ENCODE measurements at regions not wholly inside any gene's neighbourhood (a gene's known extent, or its start where the extent isn't known, plus 50 kb on each side); places are given as distances from the start of the nearest gene placed in this dataset.

DNA sequence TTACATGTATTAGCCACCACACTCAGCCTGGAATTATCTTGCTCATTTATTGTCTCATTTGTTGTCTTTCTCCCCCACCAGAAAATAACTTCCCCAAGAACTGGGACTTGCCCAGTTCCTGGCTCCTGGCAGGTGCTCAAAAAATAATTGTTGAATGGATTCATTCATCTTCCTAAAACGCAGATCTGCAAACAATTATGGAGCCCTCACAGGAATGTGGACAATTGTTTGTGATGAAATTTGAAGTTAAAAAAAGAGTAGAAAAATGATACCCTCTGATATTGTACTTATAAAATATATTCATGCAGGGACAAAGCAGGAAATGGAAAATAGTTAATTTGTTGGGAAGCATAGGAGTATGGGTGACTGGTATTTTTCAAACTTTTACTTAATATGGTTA, 60.7 kb upstream of the MAP1LC3B2 start:
- no peak for DNase-seq

DNA sequence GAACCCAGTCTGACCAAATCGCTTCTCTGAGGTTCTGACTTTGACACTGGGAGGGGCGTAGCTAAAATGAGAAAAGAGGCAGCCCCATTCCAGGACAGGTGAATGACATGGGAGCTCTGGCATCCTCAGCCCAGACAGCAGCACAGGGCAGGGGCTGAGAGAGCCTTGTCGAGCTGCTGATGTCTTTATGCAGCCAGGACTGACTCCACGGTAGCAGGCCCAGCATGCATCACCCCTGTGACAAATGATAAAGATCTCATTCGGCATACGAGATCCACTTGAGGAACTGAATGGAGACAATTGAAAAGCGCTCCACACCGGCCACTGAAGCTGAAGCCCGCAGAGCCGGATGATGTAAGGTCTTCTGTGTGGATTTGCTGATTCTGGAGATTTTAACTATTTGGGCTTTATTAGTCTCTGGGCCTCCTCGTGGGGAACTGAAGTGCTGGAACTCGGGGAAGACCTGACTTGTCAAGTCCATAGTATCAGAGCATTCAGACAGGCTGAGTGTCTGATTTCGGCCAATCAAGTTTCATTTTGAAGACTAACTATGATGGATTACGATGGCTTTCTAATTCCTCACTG, 56.9 kb upstream of the MAP1LC3B2 start:
- DNase-seq = no peak

DNA sequence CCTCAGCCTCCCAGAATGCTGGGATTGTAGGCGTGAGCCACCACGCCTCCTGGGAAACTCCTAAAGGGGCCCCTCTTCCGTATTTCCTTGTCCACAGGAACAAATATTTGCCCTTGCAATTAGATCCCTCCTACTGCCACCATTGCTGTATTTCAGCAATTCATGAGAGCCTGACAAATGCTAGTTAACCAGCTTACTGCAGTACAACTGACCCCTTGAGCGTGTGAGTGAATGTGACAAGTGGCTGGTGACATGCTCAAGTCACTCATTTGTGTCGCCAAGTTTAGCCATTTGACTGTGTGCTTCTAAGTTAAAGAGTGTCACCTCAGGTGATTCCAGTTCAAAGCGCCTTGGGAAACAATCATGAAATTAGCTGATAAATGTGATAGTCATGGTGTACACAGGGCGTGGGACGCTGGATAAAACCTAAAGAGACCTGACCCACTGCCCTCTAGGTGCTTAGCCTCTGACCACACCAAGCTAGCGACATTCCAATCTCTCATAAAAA, 56.1 kb upstream of the MAP1LC3B2 start:
- DNase-seq = no peak

DNA sequence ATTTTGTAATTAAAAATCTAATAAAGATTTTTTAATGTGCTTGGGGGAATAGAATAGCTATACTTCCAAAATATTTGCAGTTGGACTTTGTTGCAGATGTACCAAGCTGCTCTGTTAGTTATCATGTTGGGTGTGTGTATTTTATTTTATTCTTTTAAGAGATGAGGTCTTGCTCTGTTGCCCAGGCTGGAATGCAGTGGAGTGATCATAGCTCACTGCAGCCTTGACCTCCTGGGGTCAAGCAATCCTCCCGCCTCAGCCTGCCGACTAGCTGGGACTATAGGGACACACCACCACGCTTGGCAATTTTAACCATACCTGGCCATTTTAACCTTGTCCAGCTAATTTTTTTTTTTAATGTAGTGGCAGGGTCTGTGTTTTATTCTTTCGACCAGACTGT, 54.7 kb upstream of the MAP1LC3B2 start:
- DNase-seq = no peak

DNA sequence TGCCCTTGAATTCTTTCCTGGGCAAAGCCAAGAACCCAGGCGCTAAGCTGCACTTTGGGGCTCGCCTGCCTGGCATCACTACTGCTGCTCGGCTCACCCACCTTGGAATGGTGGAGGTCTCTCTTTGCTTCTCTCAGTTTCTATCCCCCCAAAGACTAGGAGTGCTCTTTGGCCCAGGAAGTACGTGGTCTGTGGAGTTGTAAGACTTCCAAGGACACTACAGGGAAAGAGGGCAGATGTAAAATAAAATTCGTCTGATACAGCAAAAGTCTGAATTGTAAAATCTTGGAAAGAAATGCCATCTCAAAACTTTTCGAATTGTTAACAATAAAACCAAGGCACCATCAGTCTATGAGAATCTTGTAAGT, 52.5 kb upstream of the MAP1LC3B2 start:
- no peak for DNase-seq

DNA sequence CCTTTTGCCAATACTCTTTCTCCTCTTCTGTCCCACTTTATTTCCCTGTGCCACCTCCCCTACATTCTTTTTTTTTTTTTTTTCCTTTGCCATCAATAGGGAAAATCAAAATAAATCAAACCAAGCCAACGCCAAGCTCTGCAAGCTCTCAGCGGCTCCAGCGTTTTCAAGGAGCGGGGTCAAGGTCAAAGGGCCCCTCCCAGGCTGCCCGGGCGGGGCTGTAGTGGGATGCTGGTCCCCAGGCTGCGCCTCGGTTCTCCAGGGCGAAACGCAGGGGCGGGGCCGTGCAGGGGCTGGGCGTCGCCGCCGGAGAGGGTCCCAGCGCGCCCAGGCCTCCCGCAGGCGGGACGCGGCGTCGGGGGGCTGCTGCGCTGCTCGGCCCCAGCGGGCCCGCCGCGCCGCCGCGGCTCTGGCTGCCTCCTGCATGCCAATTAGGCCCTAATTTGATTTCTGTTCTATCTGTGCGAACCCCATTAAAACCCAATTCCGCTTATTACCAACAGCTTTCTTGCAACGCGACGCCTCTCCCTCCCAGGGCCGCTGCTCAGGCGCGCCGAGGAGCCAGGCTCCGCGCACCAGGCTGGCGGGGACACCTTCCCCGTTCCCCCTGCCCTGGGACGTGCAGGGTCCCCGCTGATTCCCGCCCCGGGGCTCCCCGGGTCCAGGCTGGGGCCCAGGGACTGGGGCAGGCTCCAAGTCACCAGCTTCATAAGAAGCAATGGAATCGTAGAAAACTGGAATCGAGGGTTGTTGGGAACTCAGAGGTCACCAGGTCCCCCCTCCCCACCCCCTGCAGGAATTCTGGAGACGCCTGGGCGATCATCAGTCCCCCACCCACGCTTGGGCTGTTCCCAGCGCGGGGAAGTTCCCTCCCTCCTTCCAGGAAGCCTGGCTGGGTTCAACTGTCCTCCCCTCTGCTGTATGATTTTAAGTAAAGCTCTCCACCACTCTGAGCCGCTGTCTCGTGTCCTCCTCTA, 50.7 kb upstream of the MAP1LC3B2 start:
- no peak for DNase-seq
